Loucy (cell line): ENCODE measurements at regions not wholly inside any gene's neighbourhood (a gene's known extent, or its start where the extent isn't known, plus 50 kb on each side); places are given as distances from the start of the nearest gene placed in this dataset.

Experiments used
- H2AFZ ChIP-seq: fragments of 200-600 bp; sonication (generic); 2 replicates; pipeline ENCODE4 v1.6.0; 2016; ENCODE audit warnings: antibody characterized with exemption, mild to moderate bottlenecking, low read length, moderate library complexity
- H3F3A ChIP-seq: fragments of 200-600 bp; 2 replicates; pipeline ENCODE4 v1.6.0; 2016; ENCODE audit warnings: antibody characterized with exemption, low read depth, mild to moderate bottlenecking
- H3K27me3 ChIP-seq: fragments of 200-600 bp; sonication (generic); 2 replicates; pipeline ENCODE4 v1.6.1; 2014; ENCODE audit warnings: low read length, mild to moderate bottlenecking; ENCODE audit not compliant: insufficient read depth, poor library complexity, severe bottlenecking
- H3K36me3 ChIP-seq: fragments of 200-600 bp; sonication (generic); 2 replicates; pipeline ENCODE4 v1.6.1; 2016; ENCODE audit warnings: low read length; ENCODE audit not compliant: insufficient read depth
- H3K4me1 ChIP-seq: fragments of 200-600 bp; sonication (generic); 2 replicates; pipeline ENCODE4 v1.5.1; 2014; ENCODE audit warnings: low read length, mild to moderate bottlenecking; ENCODE audit not compliant: insufficient read depth, poor library complexity, severe bottlenecking
- H3K4me2 ChIP-seq: fragments of 200-600 bp; sonication (generic); 2 replicates; pipeline ENCODE4 v1.6.0; 2014; ENCODE audit warnings: antibody characterized with exemption, low read length, low read depth, mild to moderate bottlenecking; ENCODE audit not compliant: poor library complexity, severe bottlenecking
- H3K4me3 ChIP-seq: fragments of 200-600 bp; sonication (generic); 2 replicates; pipeline ENCODE4 v1.5.1; 2014; ENCODE audit warnings: low read length, mild to moderate bottlenecking, mixed read lengths; ENCODE audit not compliant: poor library complexity, severe bottlenecking
- H3K79me2 ChIP-seq: fragments of 200-600 bp; sonication (generic); 2 replicates; pipeline ENCODE4 v1.6.1; 2014; ENCODE audit warnings: low read length; ENCODE audit not compliant: insufficient read depth
- H3K9ac ChIP-seq: fragments of 200-600 bp; sonication (generic); 2 replicates; pipeline ENCODE4 v1.6.0; 2014; ENCODE audit warnings: mild to moderate bottlenecking, low read depth, low read length, moderate library complexity; ENCODE audit not compliant: poor library complexity, severe bottlenecking
- H3K9me2 ChIP-seq: fragments of 200-600 bp; sonication (generic); replicated peaks from 2 replicates; pipeline ENCODE4 v1.6.1; 2016; ENCODE audit warnings: low read depth, low read length, mixed read lengths
- H3K9me3 ChIP-seq: fragments of 200-600 bp; sonication (generic); 2 replicates; pipeline ENCODE4 v1.6.1; 2014; ENCODE audit warnings: mild to moderate bottlenecking, antibody characterized with exemption, low read length, low read depth; ENCODE audit not compliant: insufficient read depth
- H4K20me1 ChIP-seq: fragments of 200-600 bp; sonication (generic); 2 replicates; pipeline ENCODE4 v1.6.0; 2014; ENCODE audit warnings: antibody characterized with exemption, low read length, mild to moderate bottlenecking; ENCODE audit not compliant: insufficient read depth, poor library complexity, severe bottlenecking
- EZH2phosphoT487 ChIP-seq: fragments of 200-600 bp; IDR thresholded peaks from 2 replicates; pipeline ENCODE4 v1.6.1; 2018; ENCODE audit warnings: antibody characterized with exemption, mild to moderate bottlenecking, moderate library complexity, borderline replicate concordance
- TF ChIP-seq, protein P1 (sequence below): fragments of 200-600 bp; sonication (generic); conservative IDR thresholded peaks from 2 replicates; pipeline ENCODE4 v1.5.1; 2014; ENCODE audit warnings: mild to moderate bottlenecking, antibody characterized with exemption, low read length

GRCh38 chr7:156510966-156511365 lies 129.6 kb upstream of the RNF32 start:
- H3K4me3 ChIP-seq: no peak overlapping the region
- no peak overlapping the region for H2AFZ ChIP-seq
- TF ChIP-seq, protein P1, sequence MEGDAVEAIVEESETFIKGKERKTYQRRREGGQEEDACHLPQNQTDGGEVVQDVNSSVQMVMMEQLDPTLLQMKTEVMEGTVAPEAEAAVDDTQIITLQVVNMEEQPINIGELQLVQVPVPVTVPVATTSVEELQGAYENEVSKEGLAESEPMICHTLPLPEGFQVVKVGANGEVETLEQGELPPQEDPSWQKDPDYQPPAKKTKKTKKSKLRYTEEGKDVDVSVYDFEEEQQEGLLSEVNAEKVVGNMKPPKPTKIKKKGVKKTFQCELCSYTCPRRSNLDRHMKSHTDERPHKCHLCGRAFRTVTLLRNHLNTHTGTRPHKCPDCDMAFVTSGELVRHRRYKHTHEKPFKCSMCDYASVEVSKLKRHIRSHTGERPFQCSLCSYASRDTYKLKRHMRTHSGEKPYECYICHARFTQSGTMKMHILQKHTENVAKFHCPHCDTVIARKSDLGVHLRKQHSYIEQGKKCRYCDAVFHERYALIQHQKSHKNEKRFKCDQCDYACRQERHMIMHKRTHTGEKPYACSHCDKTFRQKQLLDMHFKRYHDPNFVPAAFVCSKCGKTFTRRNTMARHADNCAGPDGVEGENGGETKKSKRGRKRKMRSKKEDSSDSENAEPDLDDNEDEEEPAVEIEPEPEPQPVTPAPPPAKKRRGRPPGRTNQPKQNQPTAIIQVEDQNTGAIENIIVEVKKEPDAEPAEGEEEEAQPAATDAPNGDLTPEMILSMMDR: no peak
- TF ChIP-seq EZH2phosphoT487: no peak
- peaks cover 8% of the 10 kb centered on the region; the same call in 1 of the 2 replicates for H3K9me3 ChIP-seq
- no peak overlapping the region for H3K4me2 ChIP-seq
- no peaks in the 10 kb centered on the region for H3K4me1 ChIP-seq
- no peaks in the 10 kb centered on the region for H3K9me2 ChIP-seq
- no peaks in the 10 kb centered on the region for H4K20me1 ChIP-seq
- no peaks in the 10 kb centered on the region for H3K27me3 ChIP-seq
- no peaks in the 10 kb centered on the region for H3F3A ChIP-seq
- H3K79me2 ChIP-seq: no peaks in the 10 kb centered on the region
- no peaks in the 10 kb centered on the region for H3K36me3 ChIP-seq
- no peak overlapping the region for H3K9ac ChIP-seq

- Histone ChIP-seq H3K27me3 (no peaks in the 10 kb centered on the region), H3F3A (no peaks in the 10 kb centered on the region), H3K9ac (no peak overlapping the region), H3K79me2 (no peaks in the 10 kb centered on the region), H2AFZ (no peak overlapping the region), H3K9me2 (no peaks in the 10 kb centered on the region), H3K36me3 (no peaks in the 10 kb centered on the region), H3K9me3 (peaks cover 8% of the 10 kb centered on the region; the same call in 1 of the 2 replicates), H3K4me2 (no peak overlapping the region), H4K20me1 (no peaks in the 10 kb centered on the region), H3K4me3 (no peak overlapping the region), H3K4me1 (no peaks in the 10 kb centered on the region)
- TF ChIP-seq, protein P1: no peak
Observed at GRCh38 chr7:156509216-156509615, 131.4 kb upstream of the RNF32 start.

DNA sequence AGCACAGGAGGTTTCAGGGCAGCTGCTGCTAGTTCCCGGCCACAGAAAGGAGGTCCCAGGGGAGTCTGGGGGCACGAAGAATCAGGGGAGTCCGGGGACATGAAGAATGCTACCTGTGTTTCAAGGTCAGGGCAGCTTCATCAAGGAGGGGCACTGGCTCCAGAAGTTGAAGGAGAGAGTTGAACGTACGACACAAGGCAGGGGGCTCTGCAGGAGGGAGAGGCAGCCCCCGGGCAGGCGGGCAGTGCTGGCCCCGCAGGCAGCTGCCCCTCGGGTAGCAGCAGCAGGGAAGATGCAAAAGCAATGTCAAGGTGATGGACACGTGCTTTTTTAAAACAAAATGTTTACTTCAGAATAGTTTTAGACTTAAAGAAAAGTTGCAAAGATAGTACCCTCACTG lies 134.7 kb upstream of the RNF32 start:
- Histone ChIP-seq H3K4me2 (no peak overlapping the region), H3K79me2 (no peaks in the 10 kb centered on the region), H2AFZ (no peak overlapping the region), H3K9me2 (no peaks in the 10 kb centered on the region), H3K9ac (no peak overlapping the region), H3K9me3 (peaks cover 3% of the 10 kb centered on the region; the same call in 1 of the 2 replicates), H3F3A (no peaks in the 10 kb centered on the region), H3K4me3 (no peak overlapping the region), H4K20me1 (no peaks in the 10 kb centered on the region), H3K36me3 (no peaks in the 10 kb centered on the region), H3K27me3 (no peaks in the 10 kb centered on the region), H3K4me1 (no peaks in the 10 kb centered on the region)
- TF ChIP-seq, protein P1: no peak
- no peak for TF ChIP-seq EZH2phosphoT487
